ENCODE measurements at regions not wholly inside any gene's neighbourhood (a gene's known extent, or its start where the extent isn't known, plus 50 kb on each side); places are given as distances from the start of the nearest gene placed in this dataset.
"Not testable (repeated sequence)": the region's sequence is repeated elsewhere in the genome, so short reads cannot be mapped to it uniquely, and the experiment has no call there.

GRCh38 chr16:80893686-80894085 is 89.3 kb upstream of the CDYL2 start:
- Histone ChIP-seq H3K9me3 (no peaks in the 10 kb centered on the region), H3K4me3 (no peak overlapping the region), H3K4me1 (no peaks in the 10 kb centered on the region), H3K36me3 (replicated peaks) (no peaks in the 10 kb centered on the region), H3K27me3 (ENCODE audit: low read depth) (no peaks in the 10 kb centered on the region)
- in situ Hi-C loops (cut with MboI; ENCODE audit: low sequenced_read_pairs): no loop called here
- no peak for DNase-seq (ENCODE audit: low spot score in 2 of 2)

- H3K9me3 ChIP-seq; H3K36me3 ChIP-seq (replicated peaks); H3K4me3 ChIP-seq; H3K4me1 ChIP-seq; H3K27me3 ChIP-seq (ENCODE audit: low read depth); DNase-seq (ENCODE audit: low spot score in 2 of 2); in situ Hi-C loops (cut with MboI; ENCODE audit: low sequenced_read_pairs): not testable (repeated sequence)
Measured at GRCh38 chr16:80892395-80892794, 88.0 kb upstream of the CDYL2 start.

GRCh38 chr16:80889779-80890359 is 85.5 kb upstream of the CDYL2 start:
- in situ Hi-C loops (cut with MboI; ENCODE audit: low sequenced_read_pairs): no loop called here
- no peaks in the 10 kb centered on the region for H3K36me3 ChIP-seq (replicated peaks)
- no peaks in the 10 kb centered on the region for H3K9me3 ChIP-seq
- H3K4me1 ChIP-seq: no peaks in the 10 kb centered on the region
- no peak for DNase-seq (ENCODE audit: low spot score in 2 of 2)
- no peak overlapping the region for H3K4me3 ChIP-seq
- H3K27me3 ChIP-seq (ENCODE audit: low read depth): no peaks in the 10 kb centered on the region

GRCh38 chr16:80887062-80887461 is 82.7 kb upstream of the CDYL2 start:
- H3K27me3 ChIP-seq (ENCODE audit: low read depth): no peaks in the 10 kb centered on the region
- no peaks in the 10 kb centered on the region for H3K4me1 ChIP-seq
- no peaks in the 10 kb centered on the region for H3K9me3 ChIP-seq

GRCh38 chr16:80883816-80884215 is 79.4 kb upstream of the CDYL2 start:
- DNase-seq (ENCODE audit: low spot score in 2 of 2): no peak
- Histone ChIP-seq H3K36me3 (replicated peaks) (no peaks in the 10 kb centered on the region), H3K4me1 (no peaks in the 10 kb centered on the region), H3K4me3 (no peak overlapping the region), H3K27me3 (ENCODE audit: low read depth) (no peaks in the 10 kb centered on the region), H3K9me3 (no peaks in the 10 kb centered on the region)
- in situ Hi-C loops (cut with MboI; ENCODE audit: low sequenced_read_pairs): no loop called here

More at GRCh38 chr16:80887062-80887461, 82.7 kb upstream of the CDYL2 start:
- in situ Hi-C loops (cut with MboI; ENCODE audit: low sequenced_read_pairs): no loop called here
- DNase-seq (ENCODE audit: low spot score in 2 of 2): no peak
- H3K36me3 ChIP-seq (replicated peaks): no peaks in the 10 kb centered on the region
- H3K4me3 ChIP-seq: no peak overlapping the region

- in situ Hi-C loops (cut with MboI; ENCODE audit: low sequenced_read_pairs): no loop called here
Measured at GRCh38 chr16:80883159-80883642, 78.8 kb upstream of the CDYL2 start.

GRCh38 chr16:80875616-80876015 is 71.2 kb upstream of the CDYL2 start:
- 0 out of 2 replicates have a peak, but pooled peaks cover 2% of the 10 kb centered on the region for H3K27me3 ChIP-seq (ENCODE audit: low read depth)
- no peaks in the 10 kb centered on the region for H3K9me3 ChIP-seq
- H3K4me1 ChIP-seq: no peaks in the 10 kb centered on the region
- no peak for DNase-seq (ENCODE audit: low spot score in 2 of 2)
- no peak overlapping the region for H3K4me3 ChIP-seq
- no peaks in the 10 kb centered on the region for H3K36me3 ChIP-seq (replicated peaks)
- in situ Hi-C loops (cut with MboI; ENCODE audit: low sequenced_read_pairs): no loop called here

More at GRCh38 chr16:80883159-80883642, 78.8 kb upstream of the CDYL2 start:
- no peak for DNase-seq (ENCODE audit: low spot score in 2 of 2)
- Histone ChIP-seq H3K4me3 (no peak overlapping the region), H3K4me1 (no peaks in the 10 kb centered on the region), H3K9me3 (no peaks in the 10 kb centered on the region), H3K27me3 (ENCODE audit: low read depth) (no peaks in the 10 kb centered on the region), H3K36me3 (replicated peaks) (no peaks in the 10 kb centered on the region)

GRCh38 chr16:80874925-80875324 is 70.5 kb upstream of the CDYL2 start:
- DNase-seq (ENCODE audit: low spot score in 2 of 2): no peak
- no peak overlapping the region for H3K4me3 ChIP-seq
- no peaks in the 10 kb centered on the region for H3K36me3 ChIP-seq (replicated peaks)
- in situ Hi-C loops (cut with MboI; ENCODE audit: low sequenced_read_pairs): no loop called here
- no peaks in the 10 kb centered on the region for H3K9me3 ChIP-seq
- peaks cover 4% of the 10 kb centered on the region; the same call in 1 of the 2 replicates for H3K27me3 ChIP-seq (ENCODE audit: low read depth)
- no peaks in the 10 kb centered on the region for H3K4me1 ChIP-seq

- no peaks in the 10 kb centered on the region for H3K4me1 ChIP-seq
- H3K9me3 ChIP-seq: no peaks in the 10 kb centered on the region
- no peak for DNase-seq (ENCODE audit: low spot score in 2 of 2)
- no peaks in the 10 kb centered on the region for H3K36me3 ChIP-seq (replicated peaks)
- H3K4me3 ChIP-seq: no peak overlapping the region
- H3K27me3 ChIP-seq (ENCODE audit: low read depth): 0 out of 2 replicates have a peak, but pooled peaks cover 2% of the 10 kb centered on the region
- in situ Hi-C loops (cut with MboI; ENCODE audit: low sequenced_read_pairs): no loop called here
Measured at GRCh38 chr16:80862160-80862705, 57.8 kb upstream of the CDYL2 start.
